HepG2 (cell line): ENCODE measurements at regions not wholly inside any gene's neighbourhood (a gene's known extent, or its start where the extent isn't known, plus 50 kb on each side); places are given as distances from the start of the nearest gene placed in this dataset.

Experiments used
- AHDC1 ChIP-seq: sonication (generic); formaldehyde crosslinking; IDR thresholded peaks from 2 replicates; pipeline ENCODE4 v1.5.1; 2020; ENCODE audit warnings: mild to moderate bottlenecking, missing genetic modification reagents, borderline replicate concordance
- ASH2L ChIP-seq: fragments of 300-600, 200-600 bp; sonication (generic); IDR thresholded peaks from 2 replicates; pipeline ENCODE4 v1.7.0; 2017; ENCODE audit warnings: low read depth, mild to moderate bottlenecking, moderate library complexity, mixed read lengths, low read length; ENCODE audit not compliant: insufficient read length
- E2F5 ChIP-seq: sonication (generic); formaldehyde crosslinking; conservative IDR thresholded peaks from 2 replicates; pipeline ENCODE4 v1.4.0; 2020; ENCODE audit warnings: missing genetic modification reagents
- EZH2 ChIP-seq: conservative IDR thresholded peaks from 2 replicates; pipeline ENCODE4 v1.6.1; 2012; ENCODE audit warnings: mild to moderate bottlenecking, low read depth, low read length, moderate library complexity
- GTF2F1 ChIP-seq: fragments of 150-350 bp; IDR thresholded peaks from 2 replicates; pipeline ENCODE4 v1.6.1; 2014; ENCODE audit warnings: low read length
- MXI1 ChIP-seq: IDR thresholded peaks from 3 replicates; pipeline ENCODE4 v1.6.1; 2012; ENCODE audit warnings: low read depth, low read length, inconsistent platforms, borderline replicate concordance
- NFAT5 ChIP-seq: sonication (generic); formaldehyde crosslinking; IDR thresholded peaks from 2 replicates; pipeline ENCODE4 v1.4.0; 2020; ENCODE audit warnings: missing genetic modification reagents
- PAX8 ChIP-seq: sonication (generic); formaldehyde crosslinking; IDR thresholded peaks from 2 replicates; pipeline ENCODE4 v1.8.0; 2022; ENCODE audit warnings: mild to moderate bottlenecking, missing genetic modification reagents, borderline replicate concordance
- SPEN ChIP-seq: sonication (generic); formaldehyde crosslinking; IDR thresholded peaks from 2 replicates; pipeline ENCODE4 v1.5.1; 2020; ENCODE audit warnings: low read depth, mild to moderate bottlenecking, missing genetic modification reagents
- ZC3H13 ChIP-seq: sonication (generic); formaldehyde crosslinking; IDR thresholded peaks from 2 replicates; pipeline ENCODE4 v1.8.1; 2023; ENCODE audit warnings: mild to moderate bottlenecking, missing genetic modification reagents, moderate library complexity
- ZNF598 ChIP-seq: sonication (generic); formaldehyde crosslinking; IDR thresholded peaks from 2 replicates; pipeline ENCODE4 v1.5.1; 2020; ENCODE audit warnings: mild to moderate bottlenecking, missing genetic modification reagents, borderline replicate concordance
- ZNF788 ChIP-seq: sonication (generic); formaldehyde crosslinking; IDR thresholded peaks from 2 replicates; pipeline ENCODE4 v1.5.0; 2020; ENCODE audit warnings: mild to moderate bottlenecking, missing genetic modification reagents, borderline replicate concordance
- TF ChIP-seq, protein P1 (sequence below): sonication (generic); formaldehyde crosslinking; IDR thresholded peaks from 2 replicates; pipeline ENCODE4 v1.5.1; 2020; ENCODE audit warnings: mild to moderate bottlenecking, missing genetic modification reagents, moderate library complexity

- TF ChIP-seq AHDC1: peak; percentile 96
- peak; percentile 92 for TF ChIP-seq SPEN (CRISPR knock-in tag)
- TF ChIP-seq ZC3H13: no peak
- no peak for TF ChIP-seq ZNF598 (CRISPR knock-in tag)
- TF ChIP-seq E2F5 (CRISPR knock-in tag): no peak
- TF ChIP-seq ZNF788: peak; percentile 85
- no peak for TF ChIP-seq ASH2L
- TF ChIP-seq PAX8: no peak
- TF ChIP-seq, protein P1, sequence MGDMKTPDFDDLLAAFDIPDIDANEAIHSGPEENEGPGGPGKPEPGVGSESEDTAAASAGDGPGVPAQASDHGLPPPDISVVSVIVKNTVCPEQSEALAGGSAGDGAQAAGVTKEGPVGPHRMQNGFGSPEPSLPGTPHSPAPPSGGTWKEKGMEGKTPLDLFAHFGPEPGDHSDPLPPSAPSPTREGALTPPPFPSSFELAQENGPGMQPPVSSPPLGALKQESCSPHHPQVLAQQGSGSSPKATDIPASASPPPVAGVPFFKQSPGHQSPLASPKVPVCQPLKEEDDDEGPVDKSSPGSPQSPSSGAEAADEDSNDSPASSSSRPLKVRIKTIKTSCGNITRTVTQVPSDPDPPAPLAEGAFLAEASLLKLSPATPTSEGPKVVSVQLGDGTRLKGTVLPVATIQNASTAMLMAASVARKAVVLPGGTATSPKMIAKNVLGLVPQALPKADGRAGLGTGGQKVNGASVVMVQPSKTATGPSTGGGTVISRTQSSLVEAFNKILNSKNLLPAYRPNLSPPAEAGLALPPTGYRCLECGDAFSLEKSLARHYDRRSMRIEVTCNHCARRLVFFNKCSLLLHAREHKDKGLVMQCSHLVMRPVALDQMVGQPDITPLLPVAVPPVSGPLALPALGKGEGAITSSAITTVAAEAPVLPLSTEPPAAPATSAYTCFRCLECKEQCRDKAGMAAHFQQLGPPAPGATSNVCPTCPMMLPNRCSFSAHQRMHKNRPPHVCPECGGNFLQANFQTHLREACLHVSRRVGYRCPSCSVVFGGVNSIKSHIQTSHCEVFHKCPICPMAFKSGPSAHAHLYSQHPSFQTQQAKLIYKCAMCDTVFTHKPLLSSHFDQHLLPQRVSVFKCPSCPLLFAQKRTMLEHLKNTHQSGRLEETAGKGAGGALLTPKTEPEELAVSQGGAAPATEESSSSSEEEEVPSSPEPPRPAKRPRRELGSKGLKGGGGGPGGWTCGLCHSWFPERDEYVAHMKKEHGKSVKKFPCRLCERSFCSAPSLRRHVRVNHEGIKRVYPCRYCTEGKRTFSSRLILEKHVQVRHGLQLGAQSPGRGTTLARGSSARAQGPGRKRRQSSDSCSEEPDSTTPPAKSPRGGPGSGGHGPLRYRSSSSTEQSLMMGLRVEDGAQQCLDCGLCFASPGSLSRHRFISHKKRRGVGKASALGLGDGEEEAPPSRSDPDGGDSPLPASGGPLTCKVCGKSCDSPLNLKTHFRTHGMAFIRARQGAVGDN: peak; percentile 100
- 0 out of 2 replicates have a peak, but pooled peaks have one; percentile 70 for TF ChIP-seq NFAT5 (CRISPR knock-in tag)
- TF ChIP-seq EZH2: no peak
- TF ChIP-seq GTF2F1: no peak
- peak; percentile 58; the same call in 1 of the 3 replicates for TF ChIP-seq MXI1
Measured at GRCh38 chr9:91100878-91101450, 260.8 kb downstream of the AUH start (continued).
